SW480 (cell line): ENCODE measurements at regions not wholly inside any gene's neighbourhood (a gene's known extent, or its start where the extent isn't known, plus 50 kb on each side); places are given as distances from the start of the nearest gene placed in this dataset.
"Not testable (repeated sequence)": the region's sequence is repeated elsewhere in the genome, so short reads cannot be mapped to it uniquely, and the experiment has no call there.

Source experiments
- DNase-seq: peaks from one replicate; pipeline ENCODE4 v3.0.0-alpha.2; 2016; ENCODE audit warnings: low spot score

- DNase-seq = no peak
These were observed 498.2 kb upstream of the NR5A2 start for GRCh38 chr1:199529324-199529723.

GRCh38 chr1:199533361-199533760 lies 494.1 kb upstream of the NR5A2 start:
- DNase-seq = not testable (repeated sequence)

- DNase-seq = peak; percentile 3
These were observed 481.7 kb upstream of the NR5A2 start for GRCh38 chr1:199545780-199546179.

- DNase-seq = no peak
These were observed 481.2 kb upstream of the NR5A2 start for GRCh38 chr1:199546323-199546722.

- no peak for DNase-seq
These were observed 478.1 kb upstream of the NR5A2 start for GRCh38 chr1:199549421-199549820.

GRCh38 chr1:199550199-199551065 lies 477.1 kb upstream of the NR5A2 start:
- DNase-seq = no peak

- peak; percentile 65 for DNase-seq
These were observed 475.4 kb upstream of the NR5A2 start for GRCh38 chr1:199551967-199552565.

- DNase-seq = no peak
These were observed 474.4 kb upstream of the NR5A2 start for GRCh38 chr1:199553104-199553503.

GRCh38 chr1:199561334-199561733 lies 466.2 kb upstream of the NR5A2 start:
- no peak for DNase-seq

GRCh38 chr1:199573047-199573446 lies 454.5 kb upstream of the NR5A2 start:
- DNase-seq = no peak

GRCh38 chr1:199574950-199575349 lies 452.6 kb upstream of the NR5A2 start:
- peak; percentile 12 for DNase-seq

- DNase-seq = no peak
These were observed 447.2 kb upstream of the NR5A2 start for GRCh38 chr1:199580300-199580699.

GRCh38 chr1:199585392-199585791 lies 442.1 kb upstream of the NR5A2 start:
- DNase-seq = no peak

GRCh38 chr1:199590708-199591107 lies 436.8 kb upstream of the NR5A2 start:
- DNase-seq = no peak

- DNase-seq = no peak
These were observed 436.0 kb upstream of the NR5A2 start for GRCh38 chr1:199591468-199591867.

GRCh38 chr1:199593475-199593874 lies 434.0 kb upstream of the NR5A2 start:
- DNase-seq = no peak

- DNase-seq = not testable (repeated sequence)
These were observed 431.1 kb upstream of the NR5A2 start for GRCh38 chr1:199596448-199596847.

GRCh38 chr1:199597152-199597551 lies 430.4 kb upstream of the NR5A2 start:
- DNase-seq = no peak

- no peak for DNase-seq
These were observed 419.1 kb upstream of the NR5A2 start for GRCh38 chr1:199608414-199608813.

GRCh38 chr1:199612976-199613774 lies 414.3 kb upstream of the NR5A2 start:
- no peak for DNase-seq

- no peak for DNase-seq
These were observed 410.6 kb upstream of the NR5A2 start for GRCh38 chr1:199616947-199617346.

- no peak for DNase-seq
These were observed 408.3 kb upstream of the NR5A2 start for GRCh38 chr1:199619223-199619622.

- not testable (repeated sequence) for DNase-seq
These were observed 401.3 kb upstream of the NR5A2 start for GRCh38 chr1:199626228-199626627.
